Lung (tissue), 11 donors: ENCODE measurements at regions not wholly inside any gene's neighbourhood (a gene's known extent, or its start where the extent isn't known, plus 50 kb on each side); places are given as distances from the start of the nearest gene placed in this dataset.

Source experiments
- ATAC-seq: fragments of 200-7000 bp; cut with Tn5 transposase; one replicate; pipeline ENCODE4 v1.9.1; 2020; ENCODE audit warnings: moderate number of reproducible peaks; ENCODE audit not compliant: insufficient read depth, low FRiP score
- DNase-seq, 3 donors: peaks; one replicate each; pipeline ENCODE4 v3.0.0-alpha.2; 2013 to 2017
- H3K27ac ChIP-seq, 2 donors: one replicate each; pipeline ENCODE4 v1.5.1; 2013; ENCODE audit warnings: mild to moderate bottlenecking in 2 of 2, moderate library complexity in 2 of 2, control low read depth in 1 of 2, inconsistent platforms in 1 of 2, low read depth in 1 of 2, low read length in 1 of 2
- H3K27me3 ChIP-seq, 3 donors: one replicate each; pipeline ENCODE4 v1.5.1; 2013; ENCODE audit warnings: low read length in 2 of 3; ENCODE audit not compliant: control insufficient read depth in 3 of 3, insufficient read depth in 3 of 3
- H3K36me3 ChIP-seq, 4 donors: one replicate each; pipeline ENCODE4 v1.5.1; 2013; ENCODE audit warnings: low read length in 4 of 4, mild to moderate bottlenecking in 1 of 4, moderate library complexity in 1 of 4; ENCODE audit not compliant: control insufficient read depth in 4 of 4, insufficient read depth in 4 of 4
- H3K4me1 ChIP-seq, 5 donors: one replicate each; pipeline ENCODE4 v1.5.1; 2013; ENCODE audit warnings: low read length in 5 of 5, mild to moderate bottlenecking in 2 of 5, moderate library complexity in 1 of 5; ENCODE audit not compliant: control insufficient read depth in 5 of 5, insufficient read depth in 5 of 5
- H3K4me3 ChIP-seq: one replicate; pipeline ENCODE4 v1.5.1; 2013; ENCODE audit warnings: mild to moderate bottlenecking, control low read depth, moderate library complexity
- H3K9ac ChIP-seq, 2 donors: one replicate each; pipeline ENCODE4 v1.5.1; 2013; ENCODE audit warnings: low read length in 2 of 2, control low read depth in 1 of 2; ENCODE audit not compliant: insufficient read depth in 1 of 2
- H3K9me3 ChIP-seq, 4 donors: one replicate each; pipeline ENCODE4 v1.5.1; 2013; ENCODE audit warnings: low read length in 3 of 4, mild to moderate bottlenecking in 1 of 4, moderate library complexity in 1 of 4; ENCODE audit not compliant: control insufficient read depth in 4 of 4, insufficient read depth in 3 of 4
- WGBS, 2 donors: extraction: QIAGEN DNeasy Blood & Tissue Kit; methylation state at CpG; one replicate each; pipeline ENCODE4 v1.1.7; 2013; 5-methylcytosine and 5-hydroxymethylcytosine counted together
- TF ChIP-seq, protein P1 (sequence below): IDR thresholded peaks from 2 replicates; pipeline ENCODE4 v1.5.1; 2012; ENCODE audit warnings: mild to moderate bottlenecking; ENCODE audit errors: control extremely low read depth, extremely low read depth
- donor health status: control.
- donor health status: control.
- donor health status: Bipolar disorder and iron deficiency.
- donor health status: healthy.
- donor health status: DM: yes; HTN: yes; CAD: no.

DNA sequence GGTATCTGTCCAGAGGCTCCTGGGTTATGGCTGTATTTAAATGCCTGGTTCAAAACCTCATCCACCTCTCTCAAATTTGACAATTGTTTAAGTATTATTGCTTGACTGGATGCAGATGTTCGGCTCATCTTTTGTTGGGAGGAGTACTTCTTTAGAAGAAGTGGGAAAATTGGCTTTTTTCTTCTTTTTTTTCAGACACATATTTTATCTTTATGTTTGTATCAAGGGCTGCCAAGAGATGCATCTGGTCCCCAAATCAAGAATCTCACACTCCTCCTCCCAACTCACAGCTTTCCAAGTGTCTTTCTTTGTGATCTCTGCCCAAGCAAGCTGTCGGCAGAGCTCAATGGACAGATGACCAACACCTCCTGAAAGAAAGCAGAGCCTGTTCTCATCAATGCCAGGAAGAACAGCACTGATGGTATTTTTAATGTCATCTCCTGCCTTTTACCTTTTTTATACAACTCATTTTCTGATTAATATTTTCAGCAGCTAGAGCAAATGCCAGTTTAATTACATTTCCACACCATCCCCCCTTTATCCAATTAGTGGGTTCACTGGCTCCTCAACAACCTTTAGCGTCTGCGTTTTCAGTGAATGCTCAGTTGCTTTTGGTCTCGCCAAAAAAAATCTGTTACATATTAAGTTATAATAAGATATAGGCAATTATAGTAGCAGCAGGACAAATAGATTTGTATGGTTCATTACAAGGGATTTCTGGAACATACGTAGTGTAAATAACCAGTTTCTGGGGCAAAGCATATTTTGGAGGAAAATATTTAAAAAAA lies 110.3 kb upstream of the SLIT3 start:
- H3K4me1 ChIP-seq = peaks cover 0 to 15% (median 0%) of the 10 kb centered on the region in 5 donors
- peak in 2 of 3 donors; percentile 22 to 47 for DNase-seq
- no peaks in the 10 kb centered on the region for H3K9me3 ChIP-seq
- TF ChIP-seq, protein P1, sequence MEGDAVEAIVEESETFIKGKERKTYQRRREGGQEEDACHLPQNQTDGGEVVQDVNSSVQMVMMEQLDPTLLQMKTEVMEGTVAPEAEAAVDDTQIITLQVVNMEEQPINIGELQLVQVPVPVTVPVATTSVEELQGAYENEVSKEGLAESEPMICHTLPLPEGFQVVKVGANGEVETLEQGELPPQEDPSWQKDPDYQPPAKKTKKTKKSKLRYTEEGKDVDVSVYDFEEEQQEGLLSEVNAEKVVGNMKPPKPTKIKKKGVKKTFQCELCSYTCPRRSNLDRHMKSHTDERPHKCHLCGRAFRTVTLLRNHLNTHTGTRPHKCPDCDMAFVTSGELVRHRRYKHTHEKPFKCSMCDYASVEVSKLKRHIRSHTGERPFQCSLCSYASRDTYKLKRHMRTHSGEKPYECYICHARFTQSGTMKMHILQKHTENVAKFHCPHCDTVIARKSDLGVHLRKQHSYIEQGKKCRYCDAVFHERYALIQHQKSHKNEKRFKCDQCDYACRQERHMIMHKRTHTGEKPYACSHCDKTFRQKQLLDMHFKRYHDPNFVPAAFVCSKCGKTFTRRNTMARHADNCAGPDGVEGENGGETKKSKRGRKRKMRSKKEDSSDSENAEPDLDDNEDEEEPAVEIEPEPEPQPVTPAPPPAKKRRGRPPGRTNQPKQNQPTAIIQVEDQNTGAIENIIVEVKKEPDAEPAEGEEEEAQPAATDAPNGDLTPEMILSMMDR = no peak
- H3K27me3 ChIP-seq = no peaks in the 10 kb centered on the region
- H3K4me3 ChIP-seq = no peak overlapping the region
- ATAC-seq = no peak
- no peak overlapping the region for H3K27ac ChIP-seq
- no peaks in the 10 kb centered on the region for H3K36me3 ChIP-seq
- WGBS, 2 donors = 81 to 90% methylated on average over 6 of the region's 6 CpGs
- H3K9ac ChIP-seq = no peak overlapping the region

DNA sequence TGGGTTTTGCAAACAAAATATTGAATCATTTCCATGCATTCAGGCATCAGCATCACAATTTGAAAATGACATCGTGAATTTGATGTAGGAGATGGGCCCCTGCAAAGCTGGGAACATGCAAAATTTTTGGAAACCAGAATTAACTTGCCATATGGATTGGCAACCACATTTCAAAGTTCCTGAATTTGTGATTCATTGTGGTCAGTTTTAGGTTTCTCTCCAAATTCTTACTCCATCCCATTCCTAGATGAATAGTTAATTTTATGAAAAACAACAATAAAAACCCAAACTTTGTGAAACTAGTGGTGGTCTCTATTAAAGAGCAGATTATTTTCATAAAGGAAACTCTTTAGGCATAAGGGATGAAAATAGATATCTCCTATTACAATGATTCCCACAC lies 107.8 kb upstream of the SLIT3 start:
- TF ChIP-seq, protein P1 = no peak
- WGBS, 2 donors = 67 to 75% methylated on average over 1 of the region's 1 CpG
- DNase-seq = no peak

DNA sequence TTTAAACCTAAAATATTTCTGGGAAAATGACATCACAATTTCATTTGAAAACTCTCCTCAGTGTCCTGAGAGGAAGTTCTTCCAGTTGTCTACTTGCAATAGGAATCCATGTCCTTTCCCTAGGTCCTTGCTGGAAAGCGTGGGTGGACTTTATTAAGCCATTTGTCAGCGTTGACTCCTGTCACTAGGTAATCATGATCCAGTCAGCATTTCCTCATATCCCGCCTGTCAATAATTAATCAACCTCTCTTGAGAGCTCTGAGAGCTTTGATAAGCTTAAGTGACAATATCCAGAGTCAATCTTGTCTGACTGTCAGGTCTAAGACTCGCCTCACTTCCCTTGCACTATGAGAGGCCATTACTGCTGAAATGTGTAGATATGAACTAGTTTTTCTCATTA lies 107.2 kb upstream of the SLIT3 start:
- no peak overlapping the region for H3K4me3 ChIP-seq
- ATAC-seq (no peak), DNase-seq (no peak)
- no peak overlapping the region for H3K27ac ChIP-seq
- H3K4me1 ChIP-seq = peaks cover 0 to 15% (median 0%) of the 10 kb centered on the region in 5 donors
- H3K9ac ChIP-seq = no peak overlapping the region
- TF ChIP-seq, protein P1 = no peak
- H3K9me3 ChIP-seq = no peaks in the 10 kb centered on the region
- H3K36me3 ChIP-seq = no peaks in the 10 kb centered on the region
- no peaks in the 10 kb centered on the region for H3K27me3 ChIP-seq
- 66 to 68% methylated on average over 4 of the region's 4 CpGs for WGBS, 2 donors

More for the DNA sequence above, 107.8 kb upstream of the SLIT3 start:
- H3K36me3 ChIP-seq = no peaks in the 10 kb centered on the region
- no peak overlapping the region for H3K27ac ChIP-seq
- peaks cover 0 to 15% (median 0%) of the 10 kb centered on the region in 5 donors for H3K4me1 ChIP-seq
- ATAC-seq = no peak
- no peak overlapping the region for H3K4me3 ChIP-seq
- no peaks in the 10 kb centered on the region for H3K9me3 ChIP-seq
- no peak overlapping the region for H3K9ac ChIP-seq
- no peaks in the 10 kb centered on the region for H3K27me3 ChIP-seq
